GM12865 (cell line): ENCODE measurements at regions not wholly inside any gene's neighbourhood (a gene's known extent, or its start where the extent isn't known, plus 50 kb on each side); places are given as distances from the start of the nearest gene placed in this dataset.
"Not testable (repeated sequence)": the region's sequence is repeated elsewhere in the genome, so short reads cannot be mapped to it uniquely, and the experiment has no call there.

ENCODE experiments used
- DNase-seq: peaks from one replicate; pipeline ENCODE4 v3.0.0; 2010; ENCODE audit warnings: low read depth
- H3K4me3 ChIP-seq: 2 replicates; pipeline ENCODE4 v1.5.1; 2011; ENCODE audit warnings: mild to moderate bottlenecking, low read depth, low read length, control low read depth
- CTCF ChIP-seq: IDR thresholded peaks from 2 replicates; pipeline ENCODE4 v1.5.1; 2011; ENCODE audit warnings: low read length, control low read depth, low read depth, inconsistent platforms; ENCODE audit not compliant: insufficient read depth; ENCODE audit errors: missing control alignments

DNA sequence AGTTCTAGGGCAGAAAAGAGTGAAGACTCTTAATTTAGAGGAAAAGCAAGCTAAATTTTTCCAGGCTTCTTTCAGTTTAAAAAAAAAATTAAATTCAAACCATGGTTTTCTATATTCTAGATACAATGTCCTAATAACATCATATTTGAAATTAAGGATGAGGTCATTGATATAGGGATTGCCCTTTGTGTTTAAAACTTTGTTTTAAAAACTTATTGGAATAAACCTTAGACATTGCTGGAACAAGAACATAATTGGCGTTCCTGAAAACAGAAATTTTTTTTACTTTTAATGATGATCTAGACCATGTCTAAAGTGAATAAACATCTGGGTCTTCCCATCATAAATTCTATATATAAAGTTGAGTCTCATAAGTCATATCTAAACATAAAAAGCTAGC lies 859.4 kb upstream of the CHORDC1 start:
- no peak overlapping the region for H3K4me3 ChIP-seq
- DNase-seq, result no peak
- TF ChIP-seq CTCF, result no peak

- no peak for TF ChIP-seq CTCF
- H3K4me3 ChIP-seq, result no peak overlapping the region
- DNase-seq, result no peak
Observed at GRCh38 chr11:91081440-91082043, 858.7 kb upstream of the CHORDC1 start.

DNA sequence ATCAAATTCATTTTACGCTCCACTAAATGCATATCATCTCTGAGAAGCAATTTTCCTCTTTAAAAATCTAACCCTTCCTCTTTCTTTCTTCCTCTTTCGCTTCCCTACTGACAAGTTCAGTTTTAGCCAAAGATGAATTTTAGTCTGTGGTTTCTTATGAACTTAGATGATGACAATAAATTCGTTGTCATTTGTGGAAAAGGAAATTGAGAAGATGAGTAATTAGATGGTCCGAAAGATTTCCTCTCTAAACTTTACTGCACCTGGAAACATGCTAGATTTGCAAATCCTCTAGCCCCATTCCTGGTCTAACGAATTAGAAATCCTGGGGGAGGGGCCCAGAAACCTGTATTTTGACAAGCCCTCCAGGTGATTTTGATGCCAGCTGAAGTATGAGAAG lies 855.4 kb upstream of the CHORDC1 start:
- TF ChIP-seq CTCF, result no peak
- DNase-seq, result no peak
- no peak overlapping the region for H3K4me3 ChIP-seq

DNA sequence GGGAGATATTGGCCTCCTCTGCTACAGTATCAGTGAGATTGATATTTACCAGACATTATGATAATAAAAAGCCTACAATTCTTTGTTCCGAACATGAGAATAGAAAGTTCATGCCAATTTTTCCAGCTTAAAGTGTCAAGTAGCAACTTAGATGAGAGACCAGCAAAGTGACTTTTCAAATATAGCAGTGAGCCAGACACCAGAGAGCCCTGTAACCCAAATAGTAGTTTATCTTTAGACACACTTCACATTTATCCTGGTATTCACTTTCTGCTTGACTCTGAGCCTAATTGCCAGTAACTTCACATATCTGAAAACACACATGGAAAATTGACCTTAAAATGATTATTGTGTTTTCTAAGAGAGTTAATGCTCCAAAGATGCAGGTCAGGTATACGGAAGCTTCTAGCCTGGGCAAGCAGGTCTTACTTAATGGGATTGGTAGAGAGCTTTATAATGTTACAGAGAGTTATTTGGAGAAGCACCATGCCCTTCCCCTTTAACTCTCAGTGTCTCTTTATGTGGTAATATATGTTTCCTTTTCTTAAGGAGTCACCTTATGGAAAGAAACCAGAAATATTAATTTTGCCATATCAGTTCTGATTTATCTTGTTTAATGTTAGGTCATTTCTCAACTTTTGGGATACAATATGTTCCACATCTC lies 852.3 kb upstream of the CHORDC1 start:
- DNase-seq, result no peak
- no peak for TF ChIP-seq CTCF
- H3K4me3 ChIP-seq, result no peak overlapping the region

DNA sequence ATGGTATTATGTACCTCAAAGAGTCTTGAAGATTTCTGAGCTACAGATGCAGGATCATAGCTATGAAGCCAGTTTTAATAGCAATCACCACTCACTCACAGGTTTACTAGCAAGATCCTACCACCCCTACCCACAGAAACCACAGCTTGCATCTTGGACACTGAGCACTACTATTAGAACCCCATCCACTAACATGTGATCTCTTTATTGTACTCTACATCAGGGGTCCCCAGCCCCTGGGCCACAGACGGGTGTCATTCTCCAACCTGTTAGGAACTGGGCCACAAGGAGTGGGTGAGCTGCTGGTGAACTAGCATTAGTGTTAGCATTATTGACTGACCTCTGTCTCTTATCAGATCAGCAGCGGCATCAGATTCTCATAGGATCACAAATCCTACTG lies 844.8 kb upstream of the CHORDC1 start:
- no peak for DNase-seq
- H3K4me3 ChIP-seq, result no peak overlapping the region
- TF ChIP-seq CTCF, result no peak

DNA sequence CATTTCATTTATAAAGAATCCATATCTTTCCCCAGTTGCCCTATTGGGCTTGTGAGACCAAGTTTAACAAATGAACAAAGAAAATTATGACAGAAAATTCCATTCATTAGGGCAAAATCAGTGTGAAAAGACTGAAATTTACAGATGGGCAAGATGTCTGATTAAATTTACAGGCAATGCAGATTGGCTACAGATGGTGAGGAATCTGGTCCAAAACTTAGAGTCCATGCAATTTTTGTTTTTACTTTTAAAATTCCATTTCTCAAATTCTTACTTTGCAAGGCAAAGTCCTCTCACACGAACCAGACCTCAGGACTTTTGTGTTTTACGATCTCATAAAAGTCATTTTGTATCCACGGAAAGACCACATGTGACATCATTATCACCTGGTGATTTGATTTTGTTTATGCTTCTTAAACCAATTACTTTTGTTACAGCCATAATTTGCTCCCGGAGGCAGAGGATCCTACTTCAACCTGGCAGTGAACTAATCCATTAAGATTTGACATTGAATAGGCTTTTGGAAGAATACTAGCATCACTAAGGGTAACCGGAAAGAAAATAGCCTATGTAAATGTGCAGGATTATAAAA lies 843.7 kb upstream of the CHORDC1 start:
- TF ChIP-seq CTCF, result no peak
- DNase-seq, result no peak
- H3K4me3 ChIP-seq, result no peak overlapping the region

- DNase-seq, H3K4me3 ChIP-seq: not testable (repeated sequence)
Observed at GRCh38 chr11:91063399-91063798, 840.5 kb upstream of the CHORDC1 start.
